NCI-H1092 (cell line): ENCODE measurements at regions not wholly inside any gene's neighbourhood (a gene's known extent, or its start where the extent isn't known, plus 50 kb on each side); places are given as distances from the start of the nearest gene placed in this dataset.

Experiments
- DNase-seq: peaks from one replicate; lab custom pipeline; 2025; lab: John Stamatoyannopoulos, UW

- no peak for DNase-seq
These were observed 77.8 kb upstream of the TACR1 start for GRCh38 chr2:75277111-75277510.

DNA sequence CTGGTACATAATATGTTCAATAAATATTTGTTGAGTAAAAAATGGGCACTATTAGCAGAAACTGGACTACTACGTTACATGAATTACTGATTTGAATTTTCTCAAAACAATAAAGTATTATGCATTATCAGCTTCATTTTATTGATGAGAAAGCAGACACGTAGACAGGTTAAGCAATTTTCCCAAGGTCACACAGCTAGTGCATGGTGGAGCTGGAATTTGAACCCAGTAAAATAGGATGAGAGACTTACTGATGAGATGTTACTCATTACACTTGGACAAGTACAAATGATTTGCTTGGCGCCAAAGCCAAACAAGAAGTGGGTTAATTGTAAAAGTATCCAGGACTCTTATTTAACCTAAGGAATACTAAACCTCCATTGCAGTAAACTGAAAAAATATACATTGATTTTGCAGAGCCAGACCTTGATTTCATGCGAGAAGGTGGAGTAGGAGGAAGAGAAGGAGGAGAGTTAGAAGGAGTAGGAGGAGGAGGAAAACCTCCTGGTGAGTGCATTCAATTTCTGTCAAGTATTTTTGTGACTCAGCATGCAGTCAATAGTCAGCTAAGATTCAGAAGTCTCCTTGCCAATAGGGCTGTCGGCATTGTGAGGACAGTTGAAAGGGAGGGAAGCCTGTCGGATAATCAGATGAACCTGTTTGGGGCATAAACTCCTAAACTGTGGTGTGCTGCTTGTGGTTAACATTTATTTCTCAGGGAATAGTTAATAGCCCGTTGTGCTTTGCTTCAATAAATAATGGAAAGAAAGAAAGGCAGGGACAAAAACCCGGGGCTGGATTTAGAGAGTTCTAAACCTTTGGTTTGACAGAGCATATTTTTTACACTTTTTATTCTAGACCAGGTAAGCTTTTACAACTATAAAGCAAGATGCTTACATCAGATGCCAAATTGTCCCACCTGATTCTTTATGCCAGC is 77.0 kb upstream of the TACR1 start:
- DNase-seq: no peak

DNA sequence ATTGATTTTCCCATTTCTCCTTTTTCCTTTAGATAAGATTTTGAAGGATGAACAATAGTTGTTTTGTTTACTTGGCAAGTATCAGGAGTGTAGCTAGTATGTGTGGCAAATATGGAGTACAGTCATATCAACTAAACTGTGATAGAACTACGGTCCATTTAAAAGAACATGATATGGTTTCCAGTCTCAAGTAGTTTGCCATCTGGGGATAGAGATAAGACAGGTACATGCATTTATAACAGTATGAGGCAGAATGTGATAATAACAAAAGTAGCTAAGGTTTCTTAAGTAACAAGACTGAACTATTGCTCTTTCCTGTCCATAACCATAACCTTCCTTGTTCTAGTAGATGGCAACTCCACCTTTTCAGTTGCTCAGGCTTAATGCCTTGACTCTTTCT is 75.6 kb upstream of the TACR1 start:
- DNase-seq: no peak

GRCh38 chr2:75268112-75268511 is 68.8 kb upstream of the TACR1 start:
- no peak for DNase-seq

- DNase-seq: no peak
These were observed 62.6 kb upstream of the TACR1 start for GRCh38 chr2:75261923-75262322.

GRCh38 chr2:75260946-75261345 is 61.6 kb upstream of the TACR1 start:
- no peak for DNase-seq

DNA sequence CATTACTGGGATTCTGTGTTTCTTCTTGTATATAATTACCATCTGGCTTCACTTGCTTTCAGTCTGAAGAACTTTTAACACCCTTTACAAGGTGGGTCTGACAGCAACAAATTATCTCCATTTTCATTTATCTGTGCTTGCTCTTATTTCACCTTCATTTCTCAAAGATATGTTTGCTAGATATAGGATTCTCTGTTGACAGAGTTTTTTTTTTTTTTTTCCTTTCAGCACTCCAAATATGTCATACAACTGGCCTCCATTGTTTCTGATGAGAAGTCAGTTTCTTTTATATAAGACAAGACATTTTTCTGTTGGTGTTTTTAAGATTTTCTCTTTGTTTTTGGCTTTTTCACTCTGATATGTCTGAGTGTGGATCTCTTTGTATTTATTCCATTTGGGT is 59.3 kb upstream of the TACR1 start:
- no peak for DNase-seq

- DNase-seq: no peak
These were observed 57.2 kb upstream of the TACR1 start for GRCh38 chr2:75256485-75256884.

DNA sequence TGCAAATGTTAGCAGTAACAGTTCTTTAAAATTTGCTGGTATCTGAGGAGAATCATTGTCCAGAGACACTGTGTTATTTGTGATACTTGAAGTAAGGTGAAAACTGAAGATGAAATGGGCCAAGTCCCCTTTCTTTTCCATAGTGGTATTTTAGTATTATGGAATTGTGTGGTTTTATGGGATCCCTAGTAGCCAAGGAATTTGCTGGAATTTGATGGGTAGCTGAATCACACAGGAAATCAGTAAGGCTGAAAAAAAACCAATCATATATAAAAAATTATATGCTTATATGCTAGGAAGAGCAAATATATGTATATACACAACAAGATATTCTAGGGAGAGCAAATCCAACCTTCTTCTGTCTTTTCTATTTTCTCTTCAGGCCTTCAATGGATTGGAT is 54.2 kb upstream of the TACR1 start:
- no peak for DNase-seq

- DNase-seq: no peak
These were observed 52.6 kb upstream of the TACR1 start for GRCh38 chr2:75251896-75252295.
